HG02763 (cell line): ENCODE measurements at regions not wholly inside any gene's neighbourhood (a gene's known extent, or its start where the extent isn't known, plus 50 kb on each side); places are given as distances from the start of the nearest gene placed in this dataset.
"Not testable (repeated sequence)": the region's sequence is repeated elsewhere in the genome, so short reads cannot be mapped to it uniquely, and the experiment has no call there.

Experiments used
- ATAC-seq: cut with Tn5 transposase; IDR thresholded peaks from one replicate; pipeline ENCODE4 v1.9.1; 2021; ENCODE audit warnings: mild to moderate bottlenecking, moderate library complexity; ENCODE audit not compliant: unreplicated experiment

- ATAC-seq, result no peak
These were observed 75.3 kb downstream of the TMEM167A start for GRCh38 chr5:83001796-83002381.

- no peak for ATAC-seq
These were observed 76.3 kb downstream of the TMEM167A start for GRCh38 chr5:83000922-83001321.

- no peak for ATAC-seq
These were observed 76.8 kb downstream of the TMEM167A start for GRCh38 chr5:83000428-83000827.

GRCh38 chr5:82993416-82993815, 83.8 kb downstream of the TMEM167A start:
- ATAC-seq, result no peak

- no peak for ATAC-seq
These were observed 84.5 kb downstream of the TMEM167A start for GRCh38 chr5:82992646-82993045.

- ATAC-seq, result no peak
These were observed 85.4 kb downstream of the TMEM167A start for GRCh38 chr5:82991678-82992323.

- ATAC-seq, result no peak
These were observed 86.1 kb downstream of the TMEM167A start for GRCh38 chr5:82991059-82991458.

- ATAC-seq, result no peak
These were observed 90.0 kb downstream of the TMEM167A start for GRCh38 chr5:82987188-82987587.

- ATAC-seq, result no peak
These were observed 90.8 kb downstream of the TMEM167A start for GRCh38 chr5:82986404-82986803.

GRCh38 chr5:82985763-82986162, 91.4 kb downstream of the TMEM167A start:
- ATAC-seq, result no peak

- ATAC-seq, result no peak
These were observed 92.1 kb downstream of the TMEM167A start for GRCh38 chr5:82984786-82985735.

- no peak for ATAC-seq
These were observed 94.3 kb downstream of the TMEM167A start for GRCh38 chr5:82982846-82983245.

- not testable (repeated sequence) for ATAC-seq
These were observed 100.3 kb downstream of the TMEM167A start for GRCh38 chr5:82976887-82977286.

GRCh38 chr5:82975812-82976211, 101.4 kb downstream of the TMEM167A start:
- no peak for ATAC-seq

- no peak for ATAC-seq
These were observed 101.8 kb downstream of the TMEM167A start for GRCh38 chr5:82975396-82975795.

- ATAC-seq, result not testable (repeated sequence)
These were observed 102.8 kb downstream of the TMEM167A start for GRCh38 chr5:82974346-82974745.

GRCh38 chr5:82971901-82972300, 105.3 kb downstream of the TMEM167A start:
- no peak for ATAC-seq

- not testable (repeated sequence) for ATAC-seq
These were observed 106.0 kb downstream of the TMEM167A start for GRCh38 chr5:82971034-82971806.

- ATAC-seq, result not testable (repeated sequence)
These were observed 107.8 kb downstream of the TMEM167A start for GRCh38 chr5:82969221-82969976.

GRCh38 chr5:82967072-82967471, 110.1 kb downstream of the TMEM167A start:
- ATAC-seq, result no peak
